Suprapubic skin (tissue), 3 donors: ENCODE measurements at regions not wholly inside any gene's neighbourhood (a gene's known extent, or its start where the extent isn't known, plus 50 kb on each side); places are given as distances from the start of the nearest gene placed in this dataset.

Experiments used
- CTCF ChIP-seq, 2 donors: fragments of 200-600 bp in 1 of 2; fragments of 450-650 bp in 1 of 2; sonication (generic) in 1 of 2; IDR thresholded peaks; one replicate each; pipeline ENCODE4 v1.5.1; 2016 to 2019; ENCODE audit warnings: antibody characterized with exemption in 2 of 2, mild to moderate bottlenecking in 1 of 2, moderate library complexity in 1 of 2
- POLR2A ChIP-seq, 2 donors: fragments of 450-650 bp; IDR thresholded peaks; one replicate each; pipeline ENCODE4 v1.6.1; 2017; ENCODE audit warnings: antibody characterized with exemption in 2 of 2, mild to moderate bottlenecking in 2 of 2, moderate library complexity in 2 of 2

- TF ChIP-seq CTCF (IDR thresholded peaks at IDR 0.05) (no peak), POLR2A (IDR thresholded peaks at IDR 0.05) (no peak)
Observed at GRCh38 chr17:79325709-79326430, 251.2 kb downstream of the ENGASE start.
